GM19043 (cell line): ENCODE measurements at regions not wholly inside any gene's neighbourhood (a gene's known extent, or its start where the extent isn't known, plus 50 kb on each side); places are given as distances from the start of the nearest gene placed in this dataset.

Source experiments
- ATAC-seq: cut with Tn5 transposase; IDR thresholded peaks from one replicate; pipeline ENCODE4 v1.9.1; 2021; ENCODE audit warnings: low read depth; ENCODE audit not compliant: unreplicated experiment

GRCh38 chr6:165987483-165988301, 180.0 kb downstream of the TBXT start:
- no peak for ATAC-seq

- ATAC-seq = no peak
These were observed 180.7 kb downstream of the TBXT start for GRCh38 chr6:165986914-165987482.

- no peak for ATAC-seq
These were observed 181.2 kb downstream of the TBXT start for GRCh38 chr6:165986311-165986913.

GRCh38 chr6:165985806-165986299, 181.8 kb downstream of the TBXT start:
- no peak for ATAC-seq

- no peak for ATAC-seq
These were observed 182.3 kb downstream of the TBXT start for GRCh38 chr6:165985281-165985805.

GRCh38 chr6:165984729-165985275, 182.8 kb downstream of the TBXT start:
- no peak for ATAC-seq

GRCh38 chr6:165983112-165984072, 184.3 kb downstream of the TBXT start:
- no peak for ATAC-seq

- no peak for ATAC-seq
These were observed 189.2 kb downstream of the TBXT start for GRCh38 chr6:165978476-165978875.

GRCh38 chr6:165976684-165977083, 191.0 kb downstream of the TBXT start:
- no peak for ATAC-seq

- no peak for ATAC-seq
These were observed 192.8 kb downstream of the TBXT start for GRCh38 chr6:165974817-165975216.

GRCh38 chr6:165973473-165973872, 194.2 kb downstream of the TBXT start:
- no peak for ATAC-seq

- ATAC-seq = no peak
These were observed 195.4 kb downstream of the TBXT start for GRCh38 chr6:165972139-165972802.

GRCh38 chr6:165971202-165971601, 196.4 kb downstream of the TBXT start:
- no peak for ATAC-seq

- no peak for ATAC-seq
These were observed 197.7 kb downstream of the TBXT start for GRCh38 chr6:165970001-165970400.

- ATAC-seq = no peak
These were observed 198.5 kb downstream of the TBXT start for GRCh38 chr6:165969184-165969583.

- ATAC-seq = no peak
These were observed 199.2 kb downstream of the TBXT start for GRCh38 chr6:165968408-165968807.

GRCh38 chr6:165967810-165968407, 199.7 kb downstream of the TBXT start:
- ATAC-seq = no peak

- ATAC-seq = no peak
These were observed 203.9 kb downstream of the TBXT start for GRCh38 chr6:165963750-165964149.

GRCh38 chr6:165962366-165962765, 205.3 kb downstream of the TBXT start:
- no peak for ATAC-seq
